Endodermal cell (in vitro differentiated cells): ENCODE measurements at regions not wholly inside any gene's neighbourhood (a gene's known extent, or its start where the extent isn't known, plus 50 kb on each side); places are given as distances from the start of the nearest gene placed in this dataset.

Source experiments
- DNase-seq: peaks from one replicate; pipeline ENCODE4 v3.0.0-alpha.2; 2017
- H3K27ac ChIP-seq: 2 replicates; pipeline ENCODE4 v1.5.1; 2013; ENCODE audit warnings: mild to moderate bottlenecking, low read depth, low read length, moderate library complexity
- H3K27me3 ChIP-seq: 2 replicates; pipeline ENCODE4 v1.6.1; 2013; ENCODE audit warnings: mild to moderate bottlenecking, low read length, moderate library complexity; ENCODE audit not compliant: insufficient read depth, control insufficient read depth, poor library complexity, severe bottlenecking
- H3K36me3 ChIP-seq: 2 replicates; pipeline ENCODE4 v1.7.0; 2013; ENCODE audit warnings: mild to moderate bottlenecking, low read length, moderate library complexity; ENCODE audit not compliant: control insufficient read depth, insufficient read depth
- H3K4me1 ChIP-seq: one replicate; pipeline ENCODE4 v1.7.0; 2013; ENCODE audit warnings: low read length; ENCODE audit not compliant: control insufficient read depth, insufficient read depth
- H3K4me3 ChIP-seq: 2 replicates; pipeline ENCODE4 v1.5.1; 2013; ENCODE audit warnings: mild to moderate bottlenecking, low read length, moderate library complexity
- H3K9ac ChIP-seq: 2 replicates; pipeline ENCODE4 v1.6.1; 2013; ENCODE audit warnings: mild to moderate bottlenecking, low read length, moderate library complexity; ENCODE audit not compliant: poor library complexity, severe bottlenecking; ENCODE audit errors: extremely low read depth
- H3K9me3 ChIP-seq: 2 replicates; pipeline ENCODE4 v1.6.1; 2013; ENCODE audit warnings: mild to moderate bottlenecking, low read length, moderate library complexity; ENCODE audit not compliant: control insufficient read depth
- H3K27ac Mint-ChIP-seq: 2 replicates; pipeline ENCODE4 v1.8.0; 2020; ENCODE audit warnings: mixed read lengths
- H3K27me3 Mint-ChIP-seq: 2 replicates; pipeline ENCODE4 v1.8.0; 2021; ENCODE audit warnings: mild to moderate bottlenecking, mixed read lengths; ENCODE audit not compliant: insufficient read depth
- H3K36me3 Mint-ChIP-seq: 2 replicates; pipeline ENCODE4 v1.8.0; 2020; ENCODE audit warnings: low read depth, mixed read lengths
- H3K4me1 Mint-ChIP-seq: 2 replicates; pipeline ENCODE4 v1.8.0; 2020; ENCODE audit warnings: mixed read lengths
- H3K4me3 Mint-ChIP-seq: 2 replicates; pipeline ENCODE4 v1.8.0; 2020; ENCODE audit warnings: mild to moderate bottlenecking, moderate library complexity, mixed read lengths
- H3K9me3 Mint-ChIP-seq: 2 replicates; pipeline ENCODE4 v1.8.0; 2020; ENCODE audit warnings: mild to moderate bottlenecking, mixed read lengths
- WGBS, 2 experiments: methylation state at CpG; one replicate each; pipeline versions ENCODE4 v1.1.5 to v1.1.7; 2013; ENCODE audit warnings: missing lambda C conversion rate in 2 of 2, mixed read lengths in 1 of 2; ENCODE audit not compliant: insufficient coverage in 1 of 2, insufficient read length in 1 of 2; 5-methylcytosine and 5-hydroxymethylcytosine counted together
- TF ChIP-seq, protein P1 (sequence below): fragments of 200-600 bp; sonication (generic); conservative IDR thresholded peaks from 2 replicates; pipeline ENCODE4 v1.5.0; 2021; ENCODE audit warnings: antibody characterized with exemption, mild to moderate bottlenecking

DNA sequence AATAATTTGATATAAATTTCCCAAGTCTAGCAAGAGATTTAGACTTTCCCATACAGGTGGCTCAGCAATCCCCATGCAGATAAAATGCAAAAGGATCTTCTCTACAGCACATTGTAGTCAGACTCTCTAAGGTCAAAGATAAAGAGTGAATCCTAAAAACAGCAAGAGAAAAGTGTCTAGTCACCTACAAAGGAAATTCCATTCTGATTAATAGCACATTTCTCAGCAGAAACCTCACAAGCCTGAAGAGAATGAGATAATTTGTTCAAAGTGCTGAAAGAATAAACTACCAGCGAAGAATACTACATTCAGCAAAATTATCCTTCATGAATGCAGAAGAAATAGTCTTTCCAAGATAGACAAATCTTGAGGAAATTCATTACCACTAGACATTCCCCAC is 493.3 kb downstream of the PRELID2 start:
- H3K27ac ChIP-seq: no peak overlapping the region
- TF ChIP-seq, protein P1, sequence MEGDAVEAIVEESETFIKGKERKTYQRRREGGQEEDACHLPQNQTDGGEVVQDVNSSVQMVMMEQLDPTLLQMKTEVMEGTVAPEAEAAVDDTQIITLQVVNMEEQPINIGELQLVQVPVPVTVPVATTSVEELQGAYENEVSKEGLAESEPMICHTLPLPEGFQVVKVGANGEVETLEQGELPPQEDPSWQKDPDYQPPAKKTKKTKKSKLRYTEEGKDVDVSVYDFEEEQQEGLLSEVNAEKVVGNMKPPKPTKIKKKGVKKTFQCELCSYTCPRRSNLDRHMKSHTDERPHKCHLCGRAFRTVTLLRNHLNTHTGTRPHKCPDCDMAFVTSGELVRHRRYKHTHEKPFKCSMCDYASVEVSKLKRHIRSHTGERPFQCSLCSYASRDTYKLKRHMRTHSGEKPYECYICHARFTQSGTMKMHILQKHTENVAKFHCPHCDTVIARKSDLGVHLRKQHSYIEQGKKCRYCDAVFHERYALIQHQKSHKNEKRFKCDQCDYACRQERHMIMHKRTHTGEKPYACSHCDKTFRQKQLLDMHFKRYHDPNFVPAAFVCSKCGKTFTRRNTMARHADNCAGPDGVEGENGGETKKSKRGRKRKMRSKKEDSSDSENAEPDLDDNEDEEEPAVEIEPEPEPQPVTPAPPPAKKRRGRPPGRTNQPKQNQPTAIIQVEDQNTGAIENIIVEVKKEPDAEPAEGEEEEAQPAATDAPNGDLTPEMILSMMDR: no peak
- Mint-ChIP-seq H3K4me3 (no peak overlapping the region), H3K27ac (no peak overlapping the region), H3K27me3 (peaks cover 6% of the 10 kb centered on the region), H3K36me3 (no peaks in the 10 kb centered on the region), H3K4me1 (no peaks in the 10 kb centered on the region), H3K9me3 (no peaks in the 10 kb centered on the region)
- no peaks in the 10 kb centered on the region for H3K9me3 ChIP-seq
- H3K36me3 ChIP-seq: no peaks in the 10 kb centered on the region
- H3K4me1 ChIP-seq: no peaks in the 10 kb centered on the region
- H3K9ac ChIP-seq: no peak overlapping the region
- H3K27me3 ChIP-seq: no peaks in the 10 kb centered on the region
- no peak for DNase-seq
- 86% methylated on average over 1 of the region's 1 CpG; no CpG with 5 or more reads in 1 of the 2 experiments for WGBS, 2 experiments
- H3K4me3 ChIP-seq: no peak overlapping the region

DNA sequence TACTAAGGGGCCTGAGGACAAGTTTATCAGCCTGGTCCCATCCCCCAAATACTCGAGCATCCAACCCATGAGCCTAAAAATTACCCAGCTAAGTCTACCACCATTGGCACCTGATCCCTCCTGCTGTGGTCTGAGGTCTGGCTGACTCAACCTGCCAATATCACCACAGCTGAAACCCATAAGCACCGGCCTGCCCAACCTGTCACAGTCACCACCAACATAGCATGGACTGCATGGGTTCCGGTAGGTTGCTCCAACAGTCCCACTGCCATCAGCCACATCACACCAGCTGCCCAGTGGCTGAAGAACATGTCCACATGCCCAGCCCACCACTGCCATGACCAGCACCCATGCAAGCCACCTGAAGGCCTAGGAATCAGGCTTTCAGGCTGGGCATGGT is 495.0 kb downstream of the PRELID2 start:
- no peak overlapping the region for H3K9ac ChIP-seq
- no peak overlapping the region for H3K4me3 ChIP-seq
- H3K9me3 ChIP-seq: peaks cover 4% of the 10 kb centered on the region
- H3K27me3 ChIP-seq: no peaks in the 10 kb centered on the region
- no peaks in the 10 kb centered on the region for H3K27me3 Mint-ChIP-seq
- H3K36me3 Mint-ChIP-seq: no peaks in the 10 kb centered on the region
- H3K4me1 Mint-ChIP-seq: no peaks in the 10 kb centered on the region
- H3K27ac Mint-ChIP-seq: no peak overlapping the region
- H3K36me3 ChIP-seq: no peaks in the 10 kb centered on the region
- no peak overlapping the region for H3K27ac ChIP-seq
- TF ChIP-seq, protein P1: no peak
- no peak overlapping the region for H3K4me3 Mint-ChIP-seq
- no peaks in the 10 kb centered on the region for H3K4me1 ChIP-seq
- WGBS, 2 experiments: 84 to 100% methylated on average over 1 to 3 of the region's 3 CpGs
- no peak for DNase-seq
- peaks cover 3% of the 10 kb centered on the region for H3K9me3 Mint-ChIP-seq

DNA sequence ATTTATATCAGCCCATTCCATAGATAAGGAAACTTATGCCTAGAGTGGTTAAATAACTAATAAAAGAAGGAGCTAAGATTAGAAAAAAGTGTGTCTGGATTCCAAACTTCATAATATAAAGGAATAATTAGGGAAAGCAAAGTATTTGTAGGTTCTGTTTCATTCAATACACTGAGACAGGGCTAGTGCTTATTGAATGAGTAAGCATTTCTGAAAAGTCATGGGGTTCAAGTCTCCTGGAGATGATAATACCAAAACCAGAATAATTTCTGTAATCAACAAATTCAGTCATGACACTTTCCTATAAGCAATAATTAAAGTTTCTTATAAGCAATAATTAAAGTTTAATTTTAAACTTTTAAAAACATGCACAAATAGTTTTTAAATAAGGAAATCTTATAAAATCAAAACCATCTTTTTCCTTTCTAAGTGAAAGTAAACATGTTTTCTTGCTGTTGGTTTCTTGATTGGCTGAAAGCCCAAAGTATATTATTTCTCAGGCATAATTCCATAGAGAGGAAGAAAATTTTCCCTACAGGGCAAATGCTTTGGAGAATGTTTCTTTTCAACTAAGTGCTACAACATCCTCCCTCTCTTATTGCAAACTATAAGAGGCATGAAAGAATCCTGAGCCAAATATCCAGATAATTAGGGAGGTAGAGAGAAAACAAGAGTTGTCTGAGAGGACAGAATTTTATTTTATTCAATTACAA is 510.2 kb downstream of the PRELID2 start:
- Histone ChIP-seq H3K27ac (no peak overlapping the region), H3K9me3 (no peaks in the 10 kb centered on the region), H3K4me3 (no peak overlapping the region), H3K4me1 (no peaks in the 10 kb centered on the region), H3K9ac (no peak overlapping the region), H3K36me3 (no peaks in the 10 kb centered on the region), H3K27me3 (no peaks in the 10 kb centered on the region)
- H3K4me1 Mint-ChIP-seq: no peaks in the 10 kb centered on the region
- H3K27me3 Mint-ChIP-seq: no peaks in the 10 kb centered on the region
- no peak for DNase-seq
- no peaks in the 10 kb centered on the region for H3K36me3 Mint-ChIP-seq
- no peak overlapping the region for H3K27ac Mint-ChIP-seq
- no peak overlapping the region for H3K4me3 Mint-ChIP-seq
- no peaks in the 10 kb centered on the region for H3K9me3 Mint-ChIP-seq
- TF ChIP-seq, protein P1: no peak
